GM21447 (cell line): ENCODE measurements at regions not wholly inside any gene's neighbourhood (a gene's known extent, or its start where the extent isn't known, plus 50 kb on each side); places are given as distances from the start of the nearest gene placed in this dataset.
"Not testable (repeated sequence)": the region's sequence is repeated elsewhere in the genome, so short reads cannot be mapped to it uniquely, and the experiment has no call there.

ENCODE experiments used
- ATAC-seq: cut with Tn5 transposase; IDR thresholded peaks from one replicate; pipeline ENCODE4 v1.9.1; 2021; ENCODE audit not compliant: unreplicated experiment

- ATAC-seq: no peak
Observed at GRCh38 chr15:93770788-93771187, 460.6 kb upstream of the MCTP2 start.

- no peak for ATAC-seq
Observed at GRCh38 chr15:93762036-93762435, 469.3 kb upstream of the MCTP2 start.

- no peak for ATAC-seq
Observed at GRCh38 chr15:93759629-93760028, 471.7 kb upstream of the MCTP2 start.

- ATAC-seq: no peak
Observed at GRCh38 chr15:93758824-93759223, 472.5 kb upstream of the MCTP2 start.

GRCh38 chr15:93748710-93749109 is 482.7 kb upstream of the MCTP2 start:
- ATAC-seq: no peak

GRCh38 chr15:93734976-93735375 is 496.4 kb upstream of the MCTP2 start:
- ATAC-seq: not testable (repeated sequence)

DNA sequence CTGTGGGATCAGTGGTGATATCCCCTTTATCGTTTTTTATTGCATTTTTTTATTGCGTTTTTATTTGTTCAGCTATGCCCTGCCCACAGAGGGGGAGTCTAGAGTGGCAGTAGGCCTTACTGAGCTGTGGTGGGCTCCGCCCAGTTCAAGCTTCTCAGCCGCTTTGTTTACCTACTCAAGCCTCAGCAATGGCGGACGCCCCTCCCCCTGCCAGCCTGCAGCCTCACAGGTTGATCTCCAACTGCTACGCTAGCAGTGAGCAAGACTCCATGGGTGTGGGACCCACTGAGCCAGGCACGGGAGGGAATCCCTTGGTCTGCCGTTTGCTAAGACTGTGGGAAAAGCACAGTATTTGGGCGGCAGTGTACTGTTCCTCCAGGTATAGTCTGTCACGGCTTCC is 500.6 kb upstream of the MCTP2 start:
- no peak for ATAC-seq

- no peak for ATAC-seq
Observed at GRCh38 chr15:93722165-93722564, 509.2 kb upstream of the MCTP2 start.

DNA sequence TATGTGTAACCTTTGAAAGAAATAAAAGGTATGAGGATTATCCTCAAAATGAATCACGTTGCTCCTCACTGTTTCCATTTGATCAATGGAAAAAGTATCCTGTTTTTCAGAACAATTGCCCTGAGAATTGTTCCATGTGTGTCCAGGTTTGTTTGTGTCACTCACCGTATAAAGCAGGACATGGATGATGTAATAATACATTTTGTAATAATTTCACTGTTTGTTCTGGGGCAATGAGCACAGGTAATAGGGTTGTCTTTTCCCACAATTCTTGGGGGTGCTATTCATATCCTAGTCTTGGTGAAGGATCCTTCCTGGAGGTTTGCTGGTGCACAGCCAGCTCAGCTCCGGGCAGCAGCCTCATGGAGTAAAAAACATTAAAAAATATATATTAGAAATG is 510.8 kb upstream of the MCTP2 start:
- ATAC-seq: no peak

DNA sequence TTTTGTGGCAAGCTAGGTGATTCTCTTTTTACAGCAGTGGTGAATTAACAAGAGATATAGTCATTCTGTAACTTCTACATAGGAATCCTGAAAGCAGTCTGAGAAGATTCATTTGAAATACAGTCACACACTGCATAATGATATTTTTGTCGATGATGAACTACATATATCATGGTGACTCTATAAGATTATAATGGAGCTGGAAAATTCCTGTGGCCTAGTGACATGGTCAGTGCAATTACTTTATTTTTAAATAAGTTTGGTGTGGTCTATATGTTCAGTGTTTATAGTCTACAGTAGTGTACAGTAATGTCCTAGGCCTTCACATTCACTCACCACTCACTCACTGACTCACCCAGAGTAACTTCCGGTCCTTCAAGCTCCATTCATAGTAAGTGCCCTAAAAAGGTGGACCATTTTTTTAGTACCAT is 511.4 kb upstream of the MCTP2 start:
- ATAC-seq: no peak

- no peak for ATAC-seq
Observed at GRCh38 chr15:93716615-93717231, 514.6 kb upstream of the MCTP2 start.

DNA sequence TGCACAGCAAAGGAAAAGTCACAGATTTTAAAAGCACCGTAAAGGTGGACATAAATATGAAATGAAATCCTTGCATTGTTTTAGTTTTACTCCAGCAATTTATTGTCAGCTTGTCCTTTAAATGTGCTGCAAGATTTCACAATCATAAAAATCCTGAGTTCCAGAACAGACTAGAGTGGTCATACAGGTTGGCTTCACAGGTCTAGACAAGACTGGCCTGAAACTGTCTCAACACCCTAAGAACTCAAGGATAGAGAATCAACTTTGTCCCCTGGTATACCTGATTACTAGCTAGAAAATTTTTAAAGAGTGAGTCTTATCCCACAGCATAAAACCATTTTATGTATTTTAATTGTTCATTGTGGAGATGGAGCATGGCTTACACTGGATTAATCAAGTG is 521.7 kb upstream of the MCTP2 start:
- ATAC-seq: no peak

DNA sequence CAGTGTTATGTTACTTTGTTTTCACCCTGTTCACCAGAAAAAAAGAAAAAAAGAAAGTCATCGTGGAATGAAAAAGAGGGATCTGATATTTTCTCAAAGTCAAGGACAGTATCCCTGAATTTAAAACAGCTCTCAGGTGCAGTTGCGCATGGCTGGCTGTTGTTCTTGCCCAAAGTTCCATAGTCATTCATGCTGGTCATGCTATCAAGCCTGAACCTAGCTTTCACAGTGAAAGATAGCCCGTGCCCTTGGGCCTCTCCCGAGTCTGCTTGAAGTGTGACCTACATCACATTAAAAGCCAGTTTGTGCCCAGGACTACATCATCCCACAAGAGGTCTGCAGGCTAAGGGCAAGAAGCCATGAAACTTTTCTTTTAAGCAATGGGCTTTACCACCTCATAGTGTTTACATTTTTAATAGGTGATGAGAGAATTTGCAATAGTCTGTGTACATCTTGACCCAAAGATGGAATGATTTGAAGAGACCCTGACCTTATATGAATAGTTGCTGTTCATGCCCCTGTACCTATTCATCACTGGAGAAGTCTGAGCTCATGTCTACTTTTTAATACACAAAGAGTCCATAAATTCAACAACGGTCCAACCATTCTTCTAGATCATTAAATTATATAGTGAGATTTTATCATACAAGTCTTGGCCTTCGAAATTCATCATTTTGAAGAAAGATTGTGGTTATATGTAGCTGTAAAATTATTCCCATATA is 522.5 kb upstream of the MCTP2 start:
- no peak for ATAC-seq

DNA sequence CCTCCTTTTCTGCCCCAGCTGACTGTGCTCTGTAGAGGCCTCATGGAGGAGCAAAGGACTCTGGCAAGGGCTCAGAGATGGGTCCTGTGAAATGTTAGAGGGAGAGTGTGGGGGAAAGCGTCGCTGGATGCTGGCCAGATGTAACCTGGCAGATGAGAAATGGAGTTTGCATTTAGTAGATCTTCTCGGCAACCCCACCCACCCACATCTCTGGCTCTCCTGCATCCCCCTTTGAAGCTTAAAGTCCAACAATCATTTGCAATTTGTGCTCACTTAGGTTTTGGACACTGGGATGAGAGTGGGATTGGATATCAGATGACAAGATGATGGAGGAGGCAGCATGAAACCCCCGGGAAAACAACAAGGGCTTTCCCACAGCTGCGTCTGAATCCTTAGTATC is 523.6 kb upstream of the MCTP2 start:
- ATAC-seq: no peak

DNA sequence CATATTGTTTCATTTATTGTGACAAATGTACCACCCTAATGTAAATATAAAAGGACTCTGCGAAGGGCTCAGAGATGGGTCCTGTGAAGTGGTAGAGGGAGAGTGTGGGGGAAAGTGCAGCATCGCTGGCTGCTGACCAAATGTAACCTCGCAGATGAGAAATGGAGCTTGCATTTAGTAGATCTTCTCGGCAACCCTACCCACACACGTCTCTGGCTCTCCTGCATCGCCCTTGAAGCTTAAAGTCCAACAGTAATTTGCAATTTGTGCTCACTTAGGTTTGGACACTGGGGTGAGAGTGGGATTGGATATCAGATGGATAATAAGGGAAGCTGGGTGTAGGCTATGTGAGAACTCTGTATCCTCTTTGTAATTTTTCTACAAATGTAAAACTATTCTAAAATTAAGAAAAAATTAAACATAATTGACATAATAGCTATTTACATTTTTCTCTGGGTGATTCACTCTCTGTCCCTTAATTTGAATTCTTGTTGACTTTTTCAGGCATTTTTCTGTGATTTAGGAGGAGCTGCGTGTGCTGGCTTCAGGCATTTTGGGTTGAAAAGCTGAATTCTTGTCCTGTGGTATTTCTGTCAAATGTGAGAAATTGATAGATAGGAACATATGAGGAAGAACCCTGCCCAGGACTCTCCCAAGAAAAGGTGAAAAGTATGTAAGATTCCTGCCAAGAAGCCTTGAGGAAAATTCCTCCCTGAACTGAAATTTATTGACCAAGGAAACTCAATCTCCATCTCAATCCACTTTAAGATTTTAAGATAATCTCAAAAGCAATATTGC is 524.7 kb upstream of the MCTP2 start:
- ATAC-seq: no peak

GRCh38 chr15:93705753-93706455 is 525.5 kb upstream of the MCTP2 start:
- ATAC-seq: no peak

DNA sequence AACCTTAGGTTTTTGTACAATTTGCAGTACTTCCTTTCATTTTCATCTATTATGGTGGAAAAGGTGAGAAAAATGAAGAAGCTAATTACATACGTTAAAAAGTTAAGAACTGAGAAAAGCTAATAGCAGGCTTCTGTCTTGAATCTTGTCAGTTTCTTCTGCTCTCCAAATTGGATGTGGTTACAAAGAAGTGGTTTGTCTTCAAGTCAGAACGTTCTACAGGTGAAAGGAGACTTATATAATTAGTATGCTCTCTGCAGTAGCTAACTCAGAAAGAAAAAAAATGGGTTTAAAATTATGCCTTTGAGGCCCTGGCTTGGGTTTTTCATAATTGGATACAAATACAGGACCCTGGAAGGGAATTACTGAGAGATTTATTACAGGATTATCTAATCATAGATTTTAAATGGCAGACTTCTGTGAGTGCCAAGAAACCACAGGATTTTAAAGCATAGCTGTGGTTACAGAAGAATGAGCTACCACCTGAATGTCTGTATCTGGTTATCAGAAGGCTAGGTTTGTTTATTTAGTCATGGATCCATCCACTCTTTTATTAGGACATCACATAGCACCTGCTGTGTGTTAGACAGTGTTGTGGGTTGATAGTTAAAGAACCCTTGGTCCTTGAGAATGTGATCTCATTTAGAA is 528.1 kb upstream of the MCTP2 start:
- ATAC-seq: no peak

DNA sequence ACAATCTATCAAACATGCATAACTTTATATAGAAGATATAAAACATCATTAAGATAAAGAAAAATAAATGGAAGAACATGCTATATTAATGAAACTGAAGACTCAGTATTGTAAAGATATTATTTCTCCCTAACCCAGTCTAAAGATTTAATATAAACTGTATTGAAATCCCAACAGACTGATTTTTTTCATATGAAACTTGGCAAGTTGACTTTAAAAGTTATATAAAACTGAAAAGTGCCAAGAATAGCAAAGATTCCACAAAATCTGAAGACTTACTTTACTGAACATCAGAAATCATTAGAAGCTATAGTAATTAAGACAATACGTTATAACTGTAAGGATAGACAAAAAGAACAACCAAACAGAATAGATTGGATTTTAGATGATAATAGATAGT is 531.3 kb upstream of the MCTP2 start:
- ATAC-seq: no peak

DNA sequence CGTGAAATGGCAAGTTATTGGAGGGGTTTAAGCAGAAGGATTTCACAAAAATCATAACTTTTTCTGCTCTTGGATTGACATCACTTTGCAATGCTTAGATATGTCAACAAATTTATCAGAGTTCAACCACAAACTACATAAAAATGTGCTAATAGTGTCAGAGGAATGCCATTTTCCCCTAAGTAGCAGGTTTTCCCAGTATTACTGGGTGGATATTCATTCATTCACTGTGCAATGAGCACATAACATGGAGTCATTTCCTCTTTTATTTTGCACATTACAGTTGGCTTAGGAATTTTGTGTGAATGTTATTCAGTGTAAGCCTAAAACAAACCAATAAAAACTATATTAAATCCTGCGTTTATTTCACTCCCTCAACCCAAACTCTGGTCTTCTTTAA is 537.3 kb upstream of the MCTP2 start:
- no peak for ATAC-seq

DNA sequence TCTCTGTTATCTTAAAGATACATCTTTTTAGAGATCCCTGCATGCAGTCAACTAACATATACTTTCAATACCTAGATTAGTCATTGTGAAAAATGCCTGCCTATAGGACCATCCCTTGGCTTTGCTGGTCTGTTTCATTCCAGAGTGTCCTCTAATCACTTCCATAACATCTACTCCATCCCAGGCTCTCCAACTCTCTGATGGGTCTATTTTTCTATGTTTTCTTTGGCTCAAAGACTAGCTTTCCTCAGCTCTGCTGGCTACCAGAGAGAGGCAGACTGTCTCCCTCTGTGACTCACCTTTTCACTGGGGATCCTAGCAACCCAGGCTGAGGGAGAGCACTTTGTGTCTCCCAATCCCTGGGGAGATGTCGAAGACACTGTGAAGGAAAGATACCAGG is 547.7 kb upstream of the MCTP2 start:
- ATAC-seq: no peak

GRCh38 chr15:93671387-93671943 is 559.9 kb upstream of the MCTP2 start:
- no peak for ATAC-seq
